ENCODE measurements at regions not wholly inside any gene's neighbourhood (a gene's known extent, or its start where the extent isn't known, plus 50 kb on each side); places are given as distances from the start of the nearest gene placed in this dataset.

GRCh38 chr15:85934691-85935090 lies 140.0 kb upstream of the KLHL25 start:
- Mint-ChIP-seq H3K4me3 (no peak overlapping the region), H3K9me3 (no peaks in the 10 kb centered on the region), H3K4me1 (peaks cover 0 to 6% (median 1%) of the 10 kb centered on the region in 4 donors), H3K36me3 (no peaks in the 10 kb centered on the region), H3K27ac (peak overlapping the region in 1 of 3 donors; percentile 72), H3K27me3 (no peaks in the 10 kb centered on the region)
- Histone ChIP-seq H3K27me3 (ENCODE audit: control insufficient read depth, insufficient read depth, low read length) (no peaks in the 10 kb centered on the region), H3K4me1 (ENCODE audit: control insufficient read depth, insufficient read depth, low read length, poor library complexity, severe bottlenecking) (peaks cover under 1% of the 10 kb centered on the region), H3K27ac (ENCODE audit: insufficient read depth, low read length, poor library complexity, severe bottlenecking) (no peak overlapping the region), H3K9me3 (ENCODE audit: control insufficient read depth in 2 of 2, low read length in 2 of 2) (no peaks in the 10 kb centered on the region), H3K4me3 (ENCODE audit: low read depth, low read length) (no peak overlapping the region), H3K36me3 (ENCODE audit: control insufficient read depth, insufficient read depth, low read length) (no peaks in the 10 kb centered on the region)
- DNase-seq (no peak), ATAC-seq (ENCODE audit: low read depth in 2 of 2) (no peak)

GRCh38 chr15:85935182-85935581 lies 140.5 kb upstream of the KLHL25 start:
- Histone ChIP-seq H3K36me3 (ENCODE audit: control insufficient read depth, insufficient read depth, low read length) (no peaks in the 10 kb centered on the region), H3K27ac (ENCODE audit: insufficient read depth, low read length, poor library complexity, severe bottlenecking) (no peak overlapping the region), H3K9me3 (ENCODE audit: control insufficient read depth in 2 of 2, low read length in 2 of 2) (no peaks in the 10 kb centered on the region), H3K27me3 (ENCODE audit: control insufficient read depth, insufficient read depth, low read length) (no peaks in the 10 kb centered on the region), H3K4me3 (ENCODE audit: low read depth, low read length) (no peak overlapping the region), H3K4me1 (ENCODE audit: control insufficient read depth, insufficient read depth, low read length, poor library complexity, severe bottlenecking) (no peaks in the 10 kb centered on the region)
- H3K36me3 Mint-ChIP-seq = no peaks in the 10 kb centered on the region
- H3K4me3 Mint-ChIP-seq = no peak overlapping the region
- no peaks in the 10 kb centered on the region for H3K27me3 Mint-ChIP-seq
- DNase-seq (no peak), ATAC-seq (ENCODE audit: low read depth in 2 of 2) (no peak)
- peaks cover 0 to 4% (median 1%) of the 10 kb centered on the region in 4 donors for H3K4me1 Mint-ChIP-seq
- no peak overlapping the region for H3K27ac Mint-ChIP-seq
- no peaks in the 10 kb centered on the region for H3K9me3 Mint-ChIP-seq

- Histone ChIP-seq H3K4me3 (ENCODE audit: low read depth, low read length) (no peak overlapping the region), H3K9me3 (ENCODE audit: control insufficient read depth in 2 of 2, low read length in 2 of 2) (no peaks in the 10 kb centered on the region), H3K27me3 (ENCODE audit: control insufficient read depth, insufficient read depth, low read length) (no peaks in the 10 kb centered on the region), H3K36me3 (ENCODE audit: control insufficient read depth, insufficient read depth, low read length) (no peaks in the 10 kb centered on the region), H3K4me1 (ENCODE audit: control insufficient read depth, insufficient read depth, low read length, poor library complexity, severe bottlenecking) (no peaks in the 10 kb centered on the region), H3K27ac (ENCODE audit: insufficient read depth, low read length, poor library complexity, severe bottlenecking) (no peak overlapping the region)
- H3K4me3 Mint-ChIP-seq = no peak overlapping the region
- no peaks in the 10 kb centered on the region for H3K4me1 Mint-ChIP-seq
- no peaks in the 10 kb centered on the region for H3K36me3 Mint-ChIP-seq
- no peaks in the 10 kb centered on the region for H3K27me3 Mint-ChIP-seq
- DNase-seq (no peak), ATAC-seq (ENCODE audit: low read depth in 2 of 2) (no peak)
- peaks cover 0 to 2% (median 0%) of the 10 kb centered on the region in 7 donors for H3K9me3 Mint-ChIP-seq
- no peak overlapping the region for H3K27ac Mint-ChIP-seq
These were observed 142.0 kb upstream of the AGBL1 start for GRCh38 chr15:85937661-85938060.

- no peaks in the 10 kb centered on the region for H3K27me3 ChIP-seq (ENCODE audit: control insufficient read depth, insufficient read depth, low read length)
- ATAC-seq (ENCODE audit: low read depth in 2 of 2) (no peak), DNase-seq (no peak)
- no peaks in the 10 kb centered on the region for H3K9me3 ChIP-seq (ENCODE audit: control insufficient read depth in 2 of 2, low read length in 2 of 2)
- H3K4me3 Mint-ChIP-seq = no peak overlapping the region
- no peaks in the 10 kb centered on the region for H3K4me1 ChIP-seq (ENCODE audit: control insufficient read depth, insufficient read depth, low read length, poor library complexity, severe bottlenecking)
- H3K27ac ChIP-seq (ENCODE audit: insufficient read depth, low read length, poor library complexity, severe bottlenecking) = no peak overlapping the region
- H3K27me3 Mint-ChIP-seq = no peaks in the 10 kb centered on the region
- H3K36me3 ChIP-seq (ENCODE audit: control insufficient read depth, insufficient read depth, low read length) = no peaks in the 10 kb centered on the region
- no peaks in the 10 kb centered on the region for H3K4me1 Mint-ChIP-seq
- peaks cover 0 to 2% (median 0%) of the 10 kb centered on the region in 7 donors for H3K9me3 Mint-ChIP-seq
- H3K36me3 Mint-ChIP-seq = no peaks in the 10 kb centered on the region
- H3K27ac Mint-ChIP-seq = no peak overlapping the region
- no peak overlapping the region for H3K4me3 ChIP-seq (ENCODE audit: low read depth, low read length)
These were observed 138.3 kb upstream of the AGBL1 start for GRCh38 chr15:85941186-85941855.

GRCh38 chr15:85942632-85943031 lies 137.0 kb upstream of the AGBL1 start:
- Histone ChIP-seq H3K27me3 (ENCODE audit: control insufficient read depth, insufficient read depth, low read length) (no peaks in the 10 kb centered on the region), H3K4me1 (ENCODE audit: control insufficient read depth, insufficient read depth, low read length, poor library complexity, severe bottlenecking) (no peaks in the 10 kb centered on the region), H3K4me3 (ENCODE audit: low read depth, low read length) (no peak overlapping the region), H3K27ac (ENCODE audit: insufficient read depth, low read length, poor library complexity, severe bottlenecking) (no peak overlapping the region), H3K9me3 (ENCODE audit: control insufficient read depth in 2 of 2, low read length in 2 of 2) (no peaks in the 10 kb centered on the region), H3K36me3 (ENCODE audit: control insufficient read depth, insufficient read depth, low read length) (no peaks in the 10 kb centered on the region)
- Mint-ChIP-seq H3K36me3 (no peaks in the 10 kb centered on the region), H3K4me3 (no peak overlapping the region), H3K27me3 (no peaks in the 10 kb centered on the region), H3K4me1 (no peaks in the 10 kb centered on the region), H3K27ac (no peak overlapping the region), H3K9me3 (peaks cover 0 to 2% (median 0%) of the 10 kb centered on the region in 7 donors)
- DNase-seq = no peak
- ATAC-seq (ENCODE audit: low read depth in 2 of 2) = no peak

- Mint-ChIP-seq H3K4me1 (no peaks in the 10 kb centered on the region), H3K27ac (no peak overlapping the region)
- no peak for ATAC-seq (ENCODE audit: low read depth in 2 of 2)
These were observed 136.5 kb upstream of the AGBL1 start for GRCh38 chr15:85943151-85943550.

GRCh38 chr15:85943791-85944190 lies 135.9 kb upstream of the AGBL1 start:
- ATAC-seq (ENCODE audit: low read depth in 2 of 2) (no peak), DNase-seq (no peak)
- no peaks in the 10 kb centered on the region for H3K36me3 ChIP-seq (ENCODE audit: control insufficient read depth, insufficient read depth, low read length)
- no peak overlapping the region for H3K4me3 ChIP-seq (ENCODE audit: low read depth, low read length)
- H3K27me3 Mint-ChIP-seq = no peaks in the 10 kb centered on the region
- no peak overlapping the region for H3K27ac ChIP-seq (ENCODE audit: insufficient read depth, low read length, poor library complexity, severe bottlenecking)
- no peaks in the 10 kb centered on the region for H3K4me1 ChIP-seq (ENCODE audit: control insufficient read depth, insufficient read depth, low read length, poor library complexity, severe bottlenecking)
- H3K27me3 ChIP-seq (ENCODE audit: control insufficient read depth, insufficient read depth, low read length) = no peaks in the 10 kb centered on the region
- H3K27ac Mint-ChIP-seq = no peak overlapping the region
- no peak overlapping the region for H3K4me3 Mint-ChIP-seq
- no peaks in the 10 kb centered on the region for H3K36me3 Mint-ChIP-seq
- H3K9me3 Mint-ChIP-seq = peaks cover 0 to 2% (median 0%) of the 10 kb centered on the region in 7 donors
- H3K4me1 Mint-ChIP-seq = no peaks in the 10 kb centered on the region
- no peaks in the 10 kb centered on the region for H3K9me3 ChIP-seq (ENCODE audit: control insufficient read depth in 2 of 2, low read length in 2 of 2)

More at GRCh38 chr15:85943151-85943550, 136.5 kb upstream of the AGBL1 start:
- no peaks in the 10 kb centered on the region for H3K4me1 ChIP-seq (ENCODE audit: control insufficient read depth, insufficient read depth, low read length, poor library complexity, severe bottlenecking)
- no peaks in the 10 kb centered on the region for H3K27me3 ChIP-seq (ENCODE audit: control insufficient read depth, insufficient read depth, low read length)
- no peaks in the 10 kb centered on the region for H3K27me3 Mint-ChIP-seq
- no peaks in the 10 kb centered on the region for H3K9me3 ChIP-seq (ENCODE audit: control insufficient read depth in 2 of 2, low read length in 2 of 2)
- no peak overlapping the region for H3K27ac ChIP-seq (ENCODE audit: insufficient read depth, low read length, poor library complexity, severe bottlenecking)
- no peaks in the 10 kb centered on the region for H3K36me3 Mint-ChIP-seq
- H3K9me3 Mint-ChIP-seq = peaks cover 0 to 2% (median 0%) of the 10 kb centered on the region in 7 donors
- no peaks in the 10 kb centered on the region for H3K36me3 ChIP-seq (ENCODE audit: control insufficient read depth, insufficient read depth, low read length)
- H3K4me3 Mint-ChIP-seq = no peak overlapping the region
- H3K4me3 ChIP-seq (ENCODE audit: low read depth, low read length) = no peak overlapping the region
- no peak for DNase-seq

GRCh38 chr15:85947021-85947420 lies 132.7 kb upstream of the AGBL1 start:
- H3K27me3 Mint-ChIP-seq = peaks cover 4% of the 10 kb centered on the region
- Histone ChIP-seq H3K27ac (ENCODE audit: insufficient read depth, low read length, poor library complexity, severe bottlenecking) (no peak overlapping the region), H3K9me3 (ENCODE audit: control insufficient read depth in 2 of 2, low read length in 2 of 2) (no peaks in the 10 kb centered on the region), H3K4me3 (ENCODE audit: low read depth, low read length) (no peak overlapping the region), H3K4me1 (ENCODE audit: control insufficient read depth, insufficient read depth, low read length, poor library complexity, severe bottlenecking) (no peaks in the 10 kb centered on the region), H3K36me3 (ENCODE audit: control insufficient read depth, insufficient read depth, low read length) (no peaks in the 10 kb centered on the region), H3K27me3 (ENCODE audit: control insufficient read depth, insufficient read depth, low read length) (no peaks in the 10 kb centered on the region)
- no peak overlapping the region for H3K4me3 Mint-ChIP-seq
- no peaks in the 10 kb centered on the region for H3K4me1 Mint-ChIP-seq
- peaks cover 0 to 2% (median 0%) of the 10 kb centered on the region in 7 donors for H3K9me3 Mint-ChIP-seq
- no peak overlapping the region for H3K27ac Mint-ChIP-seq
- H3K36me3 Mint-ChIP-seq = no peaks in the 10 kb centered on the region
- DNase-seq (no peak), ATAC-seq (ENCODE audit: low read depth in 2 of 2) (no peak)

Data from CD4-positive, CD25-positive, alpha-beta regulatory T cell (primary cell).